ENCODE measurements at regions not wholly inside any gene's neighbourhood (a gene's known extent, or its start where the extent isn't known, plus 50 kb on each side); places are given as distances from the start of the nearest gene placed in this dataset.

DNA sequence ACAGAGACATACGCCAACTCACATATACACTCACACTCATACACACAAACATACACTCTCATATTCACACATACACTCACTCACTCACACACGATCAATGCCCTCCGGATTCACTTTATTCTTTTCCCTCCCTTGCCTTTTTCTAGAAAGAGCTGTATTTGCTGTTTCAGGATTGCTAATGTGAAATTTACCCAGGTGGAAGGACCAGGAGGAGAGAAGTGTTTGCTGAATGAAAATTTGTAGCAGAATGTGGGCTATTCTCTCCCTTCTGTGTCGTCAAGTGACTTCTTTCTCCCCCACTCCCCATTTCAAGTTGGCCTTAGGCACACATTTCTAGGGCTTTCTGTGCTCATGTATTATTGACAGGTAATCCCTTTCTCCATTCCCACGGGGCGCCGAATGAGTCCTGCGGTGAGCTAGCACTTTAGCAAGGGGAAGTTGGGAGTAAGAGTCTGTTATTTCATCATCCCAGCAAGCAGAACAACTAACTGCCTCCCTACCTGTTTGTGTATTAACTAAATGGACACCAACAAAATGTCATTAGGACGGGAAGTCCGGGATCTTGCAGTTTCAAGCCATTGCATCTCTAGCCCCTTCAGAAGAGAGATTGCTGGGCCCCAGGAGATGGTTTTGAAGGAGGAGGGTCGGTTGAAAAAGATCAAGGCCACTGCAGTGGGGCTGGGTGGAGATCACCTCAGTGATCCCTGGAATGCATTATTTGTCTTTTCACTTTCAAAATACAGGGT is 97.1 kb upstream of the TAF11L2 start:
- H3K27ac Mint-ChIP-seq (ENCODE audit: unreplicated experiment), result peak overlapping the region; percentile 94
- Histone ChIP-seq H3K27ac (ENCODE audit: low read depth, low read length) (no peak overlapping the region), H3K4me2 (ENCODE audit: low read length) (no peak overlapping the region), H3K4me3 (ENCODE audit: insufficient read depth, low read depth, low read length) (no peak overlapping the region), H3K9ac (ENCODE audit: low read length) (no peak overlapping the region), H3K27me3 (ENCODE audit: insufficient read depth, low read length) (peaks cover 3% of the 10 kb centered on the region), H2AFZ (ENCODE audit: low read depth, low read length) (no peak overlapping the region), H3K9me3 (ENCODE audit: insufficient read depth, low read depth, low read length) (no peaks in the 10 kb centered on the region), H3K36me3 (ENCODE audit: insufficient read depth, low read length) (no peaks in the 10 kb centered on the region), H4K20me1 (ENCODE audit: insufficient read depth, low read length) (no peaks in the 10 kb centered on the region), H3K4me1 (ENCODE audit: insufficient read depth, low read length) (peaks cover 16% of the 10 kb centered on the region), H3K79me2 (ENCODE audit: insufficient read depth, low read length) (no peaks in the 10 kb centered on the region)
- FAIRE-seq, result no peak
- TF ChIP-seq CTCF (IDR thresholded peaks at IDR 0.05; ENCODE audit: insufficient read depth, low read depth, low read length) (no peak), EZH2 (IDR thresholded peaks at IDR 0.05; ENCODE audit: insufficient read depth, low read length) (no peak)
- peaks cover 6% of the 10 kb centered on the region for H3K27me3 Mint-ChIP-seq (ENCODE audit: low read depth, unreplicated experiment)
- peaks cover 37% of the 10 kb centered on the region for H3K4me1 Mint-ChIP-seq (ENCODE audit: low read depth, unreplicated experiment)
- no peaks in the 10 kb centered on the region for H3K36me3 Mint-ChIP-seq (ENCODE audit: low read depth, unreplicated experiment)
- no peak for DNase-seq (ENCODE audit: low read depth)
- H3K9me3 Mint-ChIP-seq (ENCODE audit: unreplicated experiment), result peaks cover 5% of the 10 kb centered on the region
- H3K4me3 Mint-ChIP-seq (ENCODE audit: unreplicated experiment), result peak overlapping the region; percentile 50

GRCh38 chr5:17401470-17402288 is 96.4 kb upstream of the TAF11L2 start:
- no peak overlapping the region for H3K9ac ChIP-seq (ENCODE audit: low read length)
- H3K27ac ChIP-seq (ENCODE audit: low read depth, low read length), result no peak overlapping the region
- peaks cover 3% of the 10 kb centered on the region for H3K9me3 Mint-ChIP-seq (ENCODE audit: unreplicated experiment)
- DNase-seq (ENCODE audit: low read depth) (no peak), FAIRE-seq (no peak)
- H3K4me3 Mint-ChIP-seq (ENCODE audit: unreplicated experiment), result no peak overlapping the region
- H3K4me1 ChIP-seq (ENCODE audit: insufficient read depth, low read length), result peaks cover 16% of the 10 kb centered on the region
- TF ChIP-seq CTCF (IDR thresholded peaks at IDR 0.05; ENCODE audit: insufficient read depth, low read depth, low read length) (no peak), EZH2 (IDR thresholded peaks at IDR 0.05; ENCODE audit: insufficient read depth, low read length) (no peak)
- H3K36me3 Mint-ChIP-seq (ENCODE audit: low read depth, unreplicated experiment), result no peaks in the 10 kb centered on the region
- peak overlapping the region; percentile 94 for H3K27ac Mint-ChIP-seq (ENCODE audit: unreplicated experiment)
- H3K27me3 ChIP-seq (ENCODE audit: insufficient read depth, low read length), result peaks cover 3% of the 10 kb centered on the region
- no peak overlapping the region for H3K4me3 ChIP-seq (ENCODE audit: insufficient read depth, low read depth, low read length)
- H2AFZ ChIP-seq (ENCODE audit: low read depth, low read length), result no peak overlapping the region
- H3K27me3 Mint-ChIP-seq (ENCODE audit: low read depth, unreplicated experiment), result peaks cover 6% of the 10 kb centered on the region
- no peaks in the 10 kb centered on the region for H3K36me3 ChIP-seq (ENCODE audit: insufficient read depth, low read length)
- no peaks in the 10 kb centered on the region for H3K9me3 ChIP-seq (ENCODE audit: insufficient read depth, low read depth, low read length)
- peaks cover 37% of the 10 kb centered on the region for H3K4me1 Mint-ChIP-seq (ENCODE audit: low read depth, unreplicated experiment)
- peak overlapping the region; percentile 10 for H3K4me2 ChIP-seq (ENCODE audit: low read length)
- H4K20me1 ChIP-seq (ENCODE audit: insufficient read depth, low read length), result no peaks in the 10 kb centered on the region
- H3K79me2 ChIP-seq (ENCODE audit: insufficient read depth, low read length), result no peaks in the 10 kb centered on the region

All from astrocyte (in vitro differentiated cells and primary cell).